ENCODE measurements at regions not wholly inside any gene's neighbourhood (a gene's known extent, or its start where the extent isn't known, plus 50 kb on each side); places are given as distances from the start of the nearest gene placed in this dataset.

DNA sequence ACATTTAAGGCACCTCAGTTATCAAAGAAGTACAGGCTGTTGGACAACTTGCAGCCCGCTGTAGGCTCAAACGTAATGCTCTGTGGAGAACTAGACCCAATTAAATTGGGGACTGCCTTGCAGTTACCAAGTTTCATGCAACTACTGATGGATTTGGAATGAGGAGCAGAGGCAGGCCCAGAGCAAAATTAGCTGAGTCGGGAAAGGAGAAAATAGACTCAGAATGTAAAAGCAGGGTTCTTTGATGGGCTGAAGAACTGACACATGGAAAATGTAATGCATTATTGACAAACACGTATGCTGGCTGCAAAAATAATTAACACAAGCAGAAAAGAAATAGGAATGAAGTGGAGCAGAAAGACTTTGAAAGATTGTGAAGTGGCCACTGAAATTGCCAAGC is 432.7 kb upstream of the HNRNPA3 start:
- no peak for DNase-seq (ENCODE audit: low spot score)

DNA sequence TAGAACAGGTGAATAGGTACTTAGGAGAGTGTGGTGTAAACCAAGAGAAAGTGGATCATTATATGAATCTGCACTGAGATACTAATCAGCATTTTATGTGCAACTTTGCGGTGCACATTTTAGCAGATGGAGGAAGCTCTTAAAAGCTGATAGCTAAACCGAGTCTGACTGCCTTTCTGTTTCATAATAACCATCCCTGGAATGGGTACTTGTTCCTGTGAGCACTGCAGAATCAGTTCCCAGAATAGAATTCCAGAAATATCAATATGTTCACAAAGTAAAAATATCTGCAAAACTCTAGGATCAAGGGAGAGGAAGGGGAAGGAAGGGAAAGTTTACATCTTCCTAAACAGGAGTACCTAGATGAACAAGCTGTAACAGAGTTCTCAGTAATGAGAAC is 432.2 kb upstream of the HNRNPA3 start:
- H3K9me3 ChIP-seq (ENCODE audit: severe bottlenecking), result no peaks in the 10 kb centered on the region
- no peak overlapping the region for H3K4me3 ChIP-seq (ENCODE audit: severe bottlenecking)
- no peak for DNase-seq (ENCODE audit: low spot score)

More for the DNA sequence above, 432.7 kb upstream of the HNRNPA3 start:
- no peak for ATAC-seq (ENCODE audit: low read depth)
- TF ChIP-seq CTCF (IDR thresholded peaks at IDR 0.05; ENCODE audit: poor library complexity, severe bottlenecking), result no peak
- Histone ChIP-seq H3K4me3 (ENCODE audit: severe bottlenecking) (no peak overlapping the region), H3K27ac (ENCODE audit: poor library complexity, severe bottlenecking) (no peak overlapping the region), H3K9me3 (ENCODE audit: severe bottlenecking) (no peaks in the 10 kb centered on the region), H3K4me1 (ENCODE audit: insufficient read depth, poor library complexity, severe bottlenecking) (no peaks in the 10 kb centered on the region), H3K36me3 (ENCODE audit: low read depth) (no peaks in the 10 kb centered on the region), H3K27me3 (ENCODE audit: insufficient read depth, poor library complexity, severe bottlenecking) (no peaks in the 10 kb centered on the region)

GRCh38 chr2:176781570-176782217 is 430.9 kb upstream of the HNRNPA3 start:
- no peak overlapping the region for H3K27ac ChIP-seq (ENCODE audit: poor library complexity, severe bottlenecking)
- H3K27me3 ChIP-seq (ENCODE audit: insufficient read depth, poor library complexity, severe bottlenecking), result no peaks in the 10 kb centered on the region
- H3K9me3 ChIP-seq (ENCODE audit: severe bottlenecking), result no peaks in the 10 kb centered on the region
- no peak for ATAC-seq (ENCODE audit: low read depth)
- DNase-seq (ENCODE audit: low spot score), result no peak
- H3K36me3 ChIP-seq (ENCODE audit: low read depth), result no peaks in the 10 kb centered on the region
- H3K4me1 ChIP-seq (ENCODE audit: insufficient read depth, poor library complexity, severe bottlenecking), result no peaks in the 10 kb centered on the region
- no peak for TF ChIP-seq CTCF (IDR thresholded peaks at IDR 0.05; ENCODE audit: poor library complexity, severe bottlenecking)
- H3K4me3 ChIP-seq (ENCODE audit: severe bottlenecking), result no peak overlapping the region

More for the DNA sequence above, 432.2 kb upstream of the HNRNPA3 start:
- no peak for ATAC-seq (ENCODE audit: low read depth)
- H3K4me1 ChIP-seq (ENCODE audit: insufficient read depth, poor library complexity, severe bottlenecking), result no peaks in the 10 kb centered on the region
- no peaks in the 10 kb centered on the region for H3K36me3 ChIP-seq (ENCODE audit: low read depth)
- H3K27me3 ChIP-seq (ENCODE audit: insufficient read depth, poor library complexity, severe bottlenecking), result no peaks in the 10 kb centered on the region
- no peak overlapping the region for H3K27ac ChIP-seq (ENCODE audit: poor library complexity, severe bottlenecking)
- TF ChIP-seq CTCF (IDR thresholded peaks at IDR 0.05; ENCODE audit: poor library complexity, severe bottlenecking), result no peak

DNA sequence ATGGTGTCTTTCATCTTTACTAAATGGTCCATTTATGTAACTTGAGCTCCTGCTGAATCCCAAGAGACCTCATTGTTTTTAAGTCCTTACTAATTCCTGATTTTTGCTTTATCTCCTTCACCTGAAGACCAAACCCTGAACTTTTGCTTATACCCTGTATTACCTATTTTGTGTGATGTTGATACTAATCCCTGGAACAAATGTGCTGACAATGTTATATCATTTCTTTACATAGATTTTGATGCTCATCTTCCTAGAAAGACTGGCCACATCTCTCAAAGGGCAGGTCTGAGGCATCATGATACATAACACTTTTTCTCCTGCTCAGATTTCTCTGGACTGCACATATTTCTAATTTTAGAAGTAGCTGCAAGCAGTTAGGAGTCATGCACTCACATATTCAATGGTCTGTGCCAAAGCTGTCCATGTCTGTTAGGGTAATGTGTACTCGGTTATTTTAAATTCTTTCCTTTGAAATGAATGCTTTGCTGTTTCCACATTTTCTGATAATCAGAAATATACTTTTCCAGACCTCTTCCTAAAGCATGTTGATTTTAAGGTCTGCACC is 427.9 kb upstream of the HNRNPA3 start:
- Histone ChIP-seq H3K36me3 (ENCODE audit: low read depth) (no peaks in the 10 kb centered on the region), H3K4me1 (ENCODE audit: insufficient read depth, poor library complexity, severe bottlenecking) (no peaks in the 10 kb centered on the region), H3K27ac (ENCODE audit: poor library complexity, severe bottlenecking) (no peak overlapping the region), H3K4me3 (ENCODE audit: severe bottlenecking) (no peak overlapping the region), H3K9me3 (ENCODE audit: severe bottlenecking) (no peaks in the 10 kb centered on the region), H3K27me3 (ENCODE audit: insufficient read depth, poor library complexity, severe bottlenecking) (no peaks in the 10 kb centered on the region)
- TF ChIP-seq CTCF (IDR thresholded peaks at IDR 0.05; ENCODE audit: poor library complexity, severe bottlenecking), result no peak
- no peak for DNase-seq (ENCODE audit: low spot score)
- no peak for ATAC-seq (ENCODE audit: low read depth)

GRCh38 chr2:176789751-176790150 is 422.8 kb upstream of the HNRNPA3 start:
- no peak overlapping the region for H3K4me3 ChIP-seq (ENCODE audit: severe bottlenecking)
- no peaks in the 10 kb centered on the region for H3K4me1 ChIP-seq (ENCODE audit: insufficient read depth, poor library complexity, severe bottlenecking)
- H3K27me3 ChIP-seq (ENCODE audit: insufficient read depth, poor library complexity, severe bottlenecking), result peaks cover 4% of the 10 kb centered on the region
- TF ChIP-seq CTCF (IDR thresholded peaks at IDR 0.05; ENCODE audit: poor library complexity, severe bottlenecking), result no peak
- H3K36me3 ChIP-seq (ENCODE audit: low read depth), result no peaks in the 10 kb centered on the region
- DNase-seq (ENCODE audit: low spot score), result no peak
- H3K27ac ChIP-seq (ENCODE audit: poor library complexity, severe bottlenecking), result no peak overlapping the region
- no peak for ATAC-seq (ENCODE audit: low read depth)
- H3K9me3 ChIP-seq (ENCODE audit: severe bottlenecking), result no peaks in the 10 kb centered on the region

Data from RWPE2 (cell line).